Effector memory CD4-positive, alpha-beta T cell (primary cell): ENCODE measurements at regions not wholly inside any gene's neighbourhood (a gene's known extent, or its start where the extent isn't known, plus 50 kb on each side); places are given as distances from the start of the nearest gene placed in this dataset.

Experiments used
- DNase-seq, 3 donors: peaks; one replicate each; pipeline ENCODE4 v3.0.0-alpha.2; 2020
- H3K27ac ChIP-seq: 2 replicates; pipeline ENCODE4 v1.7.0; 2013; ENCODE audit warnings: mild to moderate bottlenecking, low read length, moderate library complexity; ENCODE audit not compliant: insufficient read depth, poor library complexity, severe bottlenecking
- H3K27me3 ChIP-seq: replicated peaks from 2 replicates; pipeline ENCODE4 v1.7.0; 2013; ENCODE audit warnings: mild to moderate bottlenecking, low read length; ENCODE audit not compliant: insufficient read depth, control insufficient read depth, poor library complexity, severe bottlenecking
- H3K36me3 ChIP-seq: 2 replicates; pipeline ENCODE4 v1.7.0; 2013; ENCODE audit warnings: mild to moderate bottlenecking, low read length, moderate library complexity; ENCODE audit not compliant: control insufficient read depth, insufficient read depth
- H3K4me1 ChIP-seq: 2 replicates; pipeline ENCODE4 v1.7.0; 2013; ENCODE audit warnings: low read length, mild to moderate bottlenecking; ENCODE audit not compliant: control insufficient read depth, insufficient read depth, poor library complexity, severe bottlenecking
- H3K4me3 ChIP-seq: 2 replicates; pipeline ENCODE4 v1.7.0; 2013; ENCODE audit warnings: low read length, low read depth, mild to moderate bottlenecking; ENCODE audit not compliant: insufficient read depth, poor library complexity, severe bottlenecking
- H3K9me3 ChIP-seq: 2 replicates; pipeline ENCODE4 v1.7.0; 2013; ENCODE audit warnings: mild to moderate bottlenecking, low read length, moderate library complexity; ENCODE audit not compliant: control insufficient read depth

DNA sequence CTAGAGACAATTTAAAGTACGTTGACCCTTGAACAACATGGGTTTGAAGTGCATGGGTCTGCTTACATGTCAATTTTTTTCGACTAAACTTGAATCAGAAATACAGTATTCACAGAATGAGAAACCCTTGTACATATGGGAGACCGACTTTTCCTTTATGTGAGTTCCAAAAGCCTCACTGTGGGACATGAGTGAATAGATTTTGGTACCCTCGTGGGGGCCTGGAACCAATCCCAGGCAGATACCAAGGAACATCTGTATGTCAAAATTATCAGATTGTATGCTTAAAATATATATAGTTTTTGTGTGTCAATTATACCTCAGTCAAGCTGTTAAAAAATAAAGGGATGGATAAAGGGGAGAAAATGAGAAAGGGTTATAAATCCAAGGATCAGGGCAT, 78.7 kb upstream of the MAN2A1 start:
- DNase-seq, result no peak
- H3K27me3 ChIP-seq, result no peaks in the 10 kb centered on the region
- no peaks in the 10 kb centered on the region for H3K4me1 ChIP-seq

DNA sequence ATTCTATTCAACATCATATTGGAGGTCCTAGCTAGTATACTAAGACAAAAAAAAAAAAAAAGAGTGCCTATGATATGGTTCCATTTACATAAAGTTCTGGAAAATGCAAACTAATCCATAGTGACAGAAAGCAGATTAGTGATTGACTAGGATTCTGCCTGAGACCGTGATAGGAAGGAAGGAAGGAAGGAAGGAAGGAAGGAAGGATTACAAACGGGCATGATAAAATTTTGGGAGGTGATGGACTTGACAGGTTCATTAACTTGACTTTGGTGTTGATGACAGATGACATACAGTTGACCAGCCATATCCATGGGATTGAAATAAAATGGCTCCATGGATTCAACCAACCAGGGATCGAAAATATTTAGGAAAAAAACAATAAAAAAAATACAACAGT, 79.1 kb upstream of the MAN2A1 start:
- Histone ChIP-seq H3K27me3 (no peaks in the 10 kb centered on the region), H3K9me3 (no peaks in the 10 kb centered on the region), H3K27ac (no peak overlapping the region), H3K36me3 (no peaks in the 10 kb centered on the region), H3K4me3 (no peak overlapping the region), H3K4me1 (no peaks in the 10 kb centered on the region)
- DNase-seq, result no peak

More for the DNA sequence above, 78.7 kb upstream of the MAN2A1 start:
- Histone ChIP-seq H3K4me3 (no peak overlapping the region), H3K27ac (no peak overlapping the region), H3K9me3 (no peaks in the 10 kb centered on the region), H3K36me3 (no peaks in the 10 kb centered on the region)

- no peaks in the 10 kb centered on the region for H3K36me3 ChIP-seq
- no peaks in the 10 kb centered on the region for H3K9me3 ChIP-seq
- no peaks in the 10 kb centered on the region for H3K4me1 ChIP-seq
- H3K27me3 ChIP-seq, result no peaks in the 10 kb centered on the region
- no peak overlapping the region for H3K27ac ChIP-seq
- no peak for DNase-seq
- H3K4me3 ChIP-seq, result no peak overlapping the region
Observed at GRCh38 chr5:109605207-109605730, 84.5 kb upstream of the MAN2A1 start.

GRCh38 chr5:109604758-109605157, 85.0 kb upstream of the MAN2A1 start:
- no peak overlapping the region for H3K4me3 ChIP-seq
- no peaks in the 10 kb centered on the region for H3K9me3 ChIP-seq
- no peak for DNase-seq
- H3K36me3 ChIP-seq, result no peaks in the 10 kb centered on the region
- H3K27me3 ChIP-seq, result no peaks in the 10 kb centered on the region
- H3K27ac ChIP-seq, result no peak overlapping the region
- H3K4me1 ChIP-seq, result no peaks in the 10 kb centered on the region

GRCh38 chr5:109601736-109602135, 88.0 kb upstream of the MAN2A1 start:
- no peak for DNase-seq
- Histone ChIP-seq H3K36me3 (no peaks in the 10 kb centered on the region), H3K27me3 (no peaks in the 10 kb centered on the region), H3K4me1 (no peaks in the 10 kb centered on the region), H3K4me3 (no peak overlapping the region), H3K27ac (no peak overlapping the region), H3K9me3 (no peaks in the 10 kb centered on the region)

DNA sequence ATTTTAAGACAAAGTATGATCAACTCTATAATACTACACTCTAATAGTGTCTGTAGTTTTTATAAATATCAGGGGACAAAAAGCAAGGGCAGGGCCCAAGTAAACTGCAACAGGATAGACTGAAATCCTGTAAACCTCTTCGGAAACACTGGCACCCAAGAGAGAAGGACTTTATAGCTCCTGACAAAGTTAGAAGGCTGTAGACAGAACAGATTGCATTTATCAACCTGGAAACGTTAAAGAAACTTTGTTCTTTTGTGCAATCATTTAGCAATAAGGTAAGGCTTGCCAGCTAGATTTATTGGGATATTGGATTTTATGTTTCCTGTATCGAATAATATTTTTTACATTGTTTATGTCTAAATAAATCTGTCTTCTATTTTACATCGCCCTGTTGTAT, 91.8 kb upstream of the MAN2A1 start:
- no peak overlapping the region for H3K4me3 ChIP-seq
- no peak overlapping the region for H3K27ac ChIP-seq
- no peaks in the 10 kb centered on the region for H3K4me1 ChIP-seq
- H3K36me3 ChIP-seq, result no peaks in the 10 kb centered on the region
- DNase-seq, result no peak
- no peaks in the 10 kb centered on the region for H3K27me3 ChIP-seq
- H3K9me3 ChIP-seq, result no peaks in the 10 kb centered on the region

DNA sequence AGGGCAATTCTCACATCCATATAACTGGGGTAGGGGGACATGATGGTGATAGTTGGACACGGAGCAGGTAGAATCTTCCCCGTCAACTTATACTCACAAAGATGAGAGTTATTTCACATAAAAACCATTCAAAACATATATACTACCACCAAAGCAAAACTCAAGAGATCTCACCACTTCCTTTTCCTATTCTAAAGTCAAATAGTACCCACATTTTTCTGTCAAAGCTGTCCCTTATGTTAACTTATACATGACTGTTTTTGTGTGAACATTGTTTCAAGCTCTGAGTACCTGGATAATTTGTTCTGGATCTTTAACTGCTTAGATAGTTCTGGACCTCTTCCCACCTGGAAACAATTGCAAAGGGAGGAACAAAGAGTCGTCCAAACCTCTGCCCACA, 95.5 kb upstream of the MAN2A1 start:
- no peaks in the 10 kb centered on the region for H3K27me3 ChIP-seq
- no peaks in the 10 kb centered on the region for H3K9me3 ChIP-seq
- H3K27ac ChIP-seq, result no peak overlapping the region
- no peaks in the 10 kb centered on the region for H3K36me3 ChIP-seq
- no peak for DNase-seq
- no peaks in the 10 kb centered on the region for H3K4me1 ChIP-seq
- H3K4me3 ChIP-seq, result no peak overlapping the region

GRCh38 chr5:109590799-109591198, 98.9 kb upstream of the MAN2A1 start:
- Histone ChIP-seq H3K9me3 (no peaks in the 10 kb centered on the region), H3K36me3 (no peaks in the 10 kb centered on the region), H3K4me3 (no peak overlapping the region), H3K27ac (no peak overlapping the region), H3K27me3 (no peaks in the 10 kb centered on the region), H3K4me1 (no peaks in the 10 kb centered on the region)
- DNase-seq, result no peak

GRCh38 chr5:109589986-109590385, 99.7 kb upstream of the MAN2A1 start:
- H3K27ac ChIP-seq, result no peak overlapping the region
- no peak overlapping the region for H3K4me3 ChIP-seq
- no peaks in the 10 kb centered on the region for H3K4me1 ChIP-seq
- no peaks in the 10 kb centered on the region for H3K36me3 ChIP-seq
- H3K9me3 ChIP-seq, result no peaks in the 10 kb centered on the region
- peak in 1 of 3 donors; percentile 0 for DNase-seq
- H3K27me3 ChIP-seq, result no peaks in the 10 kb centered on the region

GRCh38 chr5:109589239-109589638, 100.5 kb upstream of the MAN2A1 start:
- no peak for DNase-seq
- no peak overlapping the region for H3K4me3 ChIP-seq
- no peaks in the 10 kb centered on the region for H3K9me3 ChIP-seq
- no peaks in the 10 kb centered on the region for H3K36me3 ChIP-seq
- H3K27ac ChIP-seq, result no peak overlapping the region
- no peaks in the 10 kb centered on the region for H3K27me3 ChIP-seq
- no peaks in the 10 kb centered on the region for H3K4me1 ChIP-seq
